Neural cell (in vitro differentiated cells): ENCODE measurements at regions not wholly inside any gene's neighbourhood (a gene's known extent, or its start where the extent isn't known, plus 50 kb on each side); places are given as distances from the start of the nearest gene placed in this dataset.

ENCODE experiments used
- H2AFZ ChIP-seq: fragments of 200-600, 300-800 bp; sonication (generic), shearing (Covaris generic); 2 replicates; pipeline ENCODE4 v1.6.0; 2014; ENCODE audit warnings: low read depth, mild to moderate bottlenecking, antibody characterized with exemption, low read length, moderate library complexity
- H3F3A ChIP-seq: fragments of 200-600 bp; shearing (Covaris generic); 2 replicates; pipeline ENCODE4 v1.6.1; 2016; ENCODE audit warnings: mild to moderate bottlenecking, moderate library complexity, mixed read lengths, antibody characterized with exemption, low read length; ENCODE audit not compliant: insufficient read depth, poor library complexity, severe bottlenecking
- H3K27ac ChIP-seq: fragments of 200-600, 300-800 bp; sonication (generic), shearing (Covaris generic); 2 replicates; pipeline ENCODE4 v1.5.1; 2014; ENCODE audit warnings: mild to moderate bottlenecking, low read length, moderate library complexity
- H3K27me3 ChIP-seq: fragments of 300-800, 200-600 bp; sonication (generic), shearing (Covaris generic); 2 replicates; pipeline ENCODE4 v1.6.0; 2014; ENCODE audit warnings: mild to moderate bottlenecking, low read depth, low read length, moderate library complexity; ENCODE audit not compliant: insufficient read depth
- H3K36me3 ChIP-seq: fragments of 300-800, 200-600 bp; sonication (generic), shearing (Covaris generic); 2 replicates; pipeline ENCODE4 v1.5.1; 2014; ENCODE audit warnings: mild to moderate bottlenecking, antibody characterized with exemption, low read length, moderate library complexity; ENCODE audit not compliant: insufficient read depth
- H3K4me2 ChIP-seq: fragments of 300-800, 200-600 bp; sonication (generic), shearing (Covaris generic); 2 replicates; pipeline ENCODE4 v1.6.0; 2014; ENCODE audit warnings: mild to moderate bottlenecking, low read length
- H3K4me3 ChIP-seq: fragments of 300-800, 200-600 bp; sonication (generic), shearing (Covaris generic); 2 replicates; pipeline ENCODE4 v1.5.1; 2014; ENCODE audit warnings: mild to moderate bottlenecking, low read length, moderate library complexity
- H3K79me2 ChIP-seq: fragments of 200-600 bp; shearing (Covaris generic); replicated peaks from 2 replicates; pipeline ENCODE4 v1.6.0; 2014; ENCODE audit warnings: mild to moderate bottlenecking, low read length, moderate library complexity; ENCODE audit not compliant: insufficient read depth
- H3K9ac ChIP-seq: fragments of 300-800, 200-600 bp; sonication (generic), shearing (Covaris generic); 2 replicates; pipeline ENCODE4 v1.6.1; 2016; ENCODE audit warnings: mild to moderate bottlenecking, low read length, mixed read lengths
- H3K9me2 ChIP-seq: fragments of 200-600 bp; shearing (Covaris generic); 2 replicates; pipeline ENCODE4 v1.6.1; 2016; ENCODE audit warnings: mild to moderate bottlenecking, low read length, mixed read lengths; ENCODE audit not compliant: insufficient read depth
- H3K9me3 ChIP-seq: fragments of 200-600, 300-800 bp; sonication (generic), shearing (Covaris generic); 2 replicates; pipeline ENCODE4 v1.6.1; 2016; ENCODE audit warnings: mild to moderate bottlenecking, mixed run types, low read length, moderate library complexity, mixed read lengths
- H4K20me1 ChIP-seq: fragments of 200-600 bp; shearing (Covaris generic); 2 replicates; pipeline ENCODE4 v1.6.1; 2016; ENCODE audit warnings: mild to moderate bottlenecking, mixed run types; ENCODE audit not compliant: insufficient read depth
- EP300 ChIP-seq: fragments of 450-650 bp; conservative IDR thresholded peaks from 2 replicates; pipeline ENCODE4 v1.6.1; 2014; ENCODE audit warnings: antibody characterized with exemption, mild to moderate bottlenecking, moderate library complexity; ENCODE audit not compliant: poor library complexity, severe bottlenecking
- EZH2 ChIP-seq: fragments of 200-600, 300-800 bp; shearing (Covaris generic), sonication (generic); IDR thresholded peaks from 2 replicates; pipeline ENCODE4 v1.6.1; 2014; ENCODE audit warnings: antibody characterized with exemption, low read length, borderline replicate concordance, mild to moderate bottlenecking; ENCODE audit not compliant: insufficient read depth, poor library complexity, severe bottlenecking
- MXI1 ChIP-seq: fragments of 450-650 bp; conservative IDR thresholded peaks from 2 replicates; pipeline ENCODE4 v1.6.1; 2014; ENCODE audit warnings: antibody characterized with exemption, mild to moderate bottlenecking; ENCODE audit not compliant: poor library complexity, severe bottlenecking
- POLR2AphosphoS5 ChIP-seq: IDR thresholded peaks from 2 replicates; pipeline ENCODE4 v1.6.1; 2012
- RAD21 ChIP-seq: fragments of 450-650 bp; conservative IDR thresholded peaks from 2 replicates; pipeline ENCODE4 v1.6.1; 2014; ENCODE audit warnings: antibody characterized with exemption, mild to moderate bottlenecking, moderate library complexity
- SMC3 ChIP-seq: fragments of 450-650 bp; conservative IDR thresholded peaks from 2 replicates; pipeline ENCODE4 v1.6.1; 2014; ENCODE audit warnings: antibody characterized with exemption, mild to moderate bottlenecking, moderate library complexity; ENCODE audit not compliant: poor library complexity
- TAF1 ChIP-seq: IDR thresholded peaks from 2 replicates; pipeline ENCODE4 v1.6.1; 2012; ENCODE audit warnings: low read depth
- TF ChIP-seq, protein P1 (sequence below): IDR thresholded peaks from 2 replicates; pipeline ENCODE4 v1.6.1; 2012; ENCODE audit warnings: borderline replicate concordance
- TF ChIP-seq, protein P2 (sequence below): fragments of 450-650 bp; IDR thresholded peaks from 2 replicates; pipeline ENCODE4 v1.5.1; 2014; ENCODE audit warnings: antibody characterized with exemption, mild to moderate bottlenecking, moderate library complexity; ENCODE audit not compliant: poor library complexity, severe bottlenecking

- Histone ChIP-seq H2AFZ (no peak overlapping the region), H3K27me3 (no peaks in the 10 kb centered on the region), H3K9ac (no peak overlapping the region), H4K20me1 (no peaks in the 10 kb centered on the region), H3K36me3 (no peaks in the 10 kb centered on the region), H3K4me3 (no peak overlapping the region), H3F3A (no peaks in the 10 kb centered on the region), H3K79me2 (no peaks in the 10 kb centered on the region), H3K9me2 (no peaks in the 10 kb centered on the region), H3K9me3 (peaks cover 8% of the 10 kb centered on the region), H3K27ac (no peak overlapping the region), H3K4me2 (no peak overlapping the region)
- TF ChIP-seq POLR2AphosphoS5 (no peak), SMC3 (no peak), TAF1 (no peak), RAD21 (no peak), EP300 (no peak)
- TF ChIP-seq, protein P1, sequence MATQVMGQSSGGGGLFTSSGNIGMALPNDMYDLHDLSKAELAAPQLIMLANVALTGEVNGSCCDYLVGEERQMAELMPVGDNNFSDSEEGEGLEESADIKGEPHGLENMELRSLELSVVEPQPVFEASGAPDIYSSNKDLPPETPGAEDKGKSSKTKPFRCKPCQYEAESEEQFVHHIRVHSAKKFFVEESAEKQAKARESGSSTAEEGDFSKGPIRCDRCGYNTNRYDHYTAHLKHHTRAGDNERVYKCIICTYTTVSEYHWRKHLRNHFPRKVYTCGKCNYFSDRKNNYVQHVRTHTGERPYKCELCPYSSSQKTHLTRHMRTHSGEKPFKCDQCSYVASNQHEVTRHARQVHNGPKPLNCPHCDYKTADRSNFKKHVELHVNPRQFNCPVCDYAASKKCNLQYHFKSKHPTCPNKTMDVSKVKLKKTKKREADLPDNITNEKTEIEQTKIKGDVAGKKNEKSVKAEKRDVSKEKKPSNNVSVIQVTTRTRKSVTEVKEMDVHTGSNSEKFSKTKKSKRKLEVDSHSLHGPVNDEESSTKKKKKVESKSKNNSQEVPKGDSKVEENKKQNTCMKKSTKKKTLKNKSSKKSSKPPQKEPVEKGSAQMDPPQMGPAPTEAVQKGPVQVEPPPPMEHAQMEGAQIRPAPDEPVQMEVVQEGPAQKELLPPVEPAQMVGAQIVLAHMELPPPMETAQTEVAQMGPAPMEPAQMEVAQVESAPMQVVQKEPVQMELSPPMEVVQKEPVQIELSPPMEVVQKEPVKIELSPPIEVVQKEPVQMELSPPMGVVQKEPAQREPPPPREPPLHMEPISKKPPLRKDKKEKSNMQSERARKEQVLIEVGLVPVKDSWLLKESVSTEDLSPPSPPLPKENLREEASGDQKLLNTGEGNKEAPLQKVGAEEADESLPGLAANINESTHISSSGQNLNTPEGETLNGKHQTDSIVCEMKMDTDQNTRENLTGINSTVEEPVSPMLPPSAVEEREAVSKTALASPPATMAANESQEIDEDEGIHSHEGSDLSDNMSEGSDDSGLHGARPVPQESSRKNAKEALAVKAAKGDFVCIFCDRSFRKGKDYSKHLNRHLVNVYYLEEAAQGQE: no peak
Observed at GRCh38 chr16:51392521-51393187, 241.6 kb upstream of the SALL1 start.

DNA sequence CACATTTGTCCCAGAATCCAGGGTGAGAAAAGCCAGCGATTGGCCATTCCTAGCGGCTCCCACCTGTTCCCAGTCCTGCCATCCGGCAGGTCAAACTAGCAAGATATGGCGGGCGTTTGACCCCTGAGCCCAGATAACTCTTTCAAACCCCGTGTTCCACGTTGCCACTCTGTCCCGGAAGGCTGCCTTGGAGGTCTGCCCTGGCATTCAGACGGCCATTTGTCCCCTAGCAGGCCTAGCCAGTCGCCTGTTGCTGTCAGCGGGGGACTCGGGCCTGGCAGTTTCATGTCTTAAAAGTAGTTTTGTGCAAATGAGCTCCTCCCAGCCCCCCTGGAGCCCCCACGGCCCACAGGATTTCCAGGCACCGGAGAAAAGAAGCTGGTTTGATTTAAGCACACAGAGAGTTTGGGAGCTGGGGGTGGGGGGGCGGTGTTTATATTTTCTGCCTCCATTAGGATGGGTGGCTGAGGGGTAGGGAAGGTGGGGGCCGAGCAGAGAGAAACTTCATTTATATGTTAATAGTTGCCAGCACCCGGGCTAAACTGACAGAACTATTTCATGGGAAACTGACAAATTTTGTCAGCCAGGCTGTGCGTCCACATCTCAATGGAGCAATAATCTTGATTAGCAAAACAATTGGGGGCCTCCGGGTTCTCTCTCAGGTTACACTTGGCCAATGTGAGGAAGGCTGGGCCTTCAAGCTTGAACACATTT, 240.9 kb upstream of the SALL1 start:
- Histone ChIP-seq H3K9ac (no peak overlapping the region), H3K9me3 (peaks cover 8% of the 10 kb centered on the region), H2AFZ (no peak overlapping the region), H3F3A (no peaks in the 10 kb centered on the region), H3K9me2 (no peaks in the 10 kb centered on the region), H3K27me3 (no peaks in the 10 kb centered on the region), H3K4me2 (no peak overlapping the region), H3K36me3 (no peaks in the 10 kb centered on the region), H3K27ac (no peak overlapping the region), H3K4me3 (no peak overlapping the region), H3K79me2 (no peaks in the 10 kb centered on the region), H4K20me1 (no peaks in the 10 kb centered on the region)
- no peak for TF ChIP-seq EP300
- TF ChIP-seq, protein P2, sequence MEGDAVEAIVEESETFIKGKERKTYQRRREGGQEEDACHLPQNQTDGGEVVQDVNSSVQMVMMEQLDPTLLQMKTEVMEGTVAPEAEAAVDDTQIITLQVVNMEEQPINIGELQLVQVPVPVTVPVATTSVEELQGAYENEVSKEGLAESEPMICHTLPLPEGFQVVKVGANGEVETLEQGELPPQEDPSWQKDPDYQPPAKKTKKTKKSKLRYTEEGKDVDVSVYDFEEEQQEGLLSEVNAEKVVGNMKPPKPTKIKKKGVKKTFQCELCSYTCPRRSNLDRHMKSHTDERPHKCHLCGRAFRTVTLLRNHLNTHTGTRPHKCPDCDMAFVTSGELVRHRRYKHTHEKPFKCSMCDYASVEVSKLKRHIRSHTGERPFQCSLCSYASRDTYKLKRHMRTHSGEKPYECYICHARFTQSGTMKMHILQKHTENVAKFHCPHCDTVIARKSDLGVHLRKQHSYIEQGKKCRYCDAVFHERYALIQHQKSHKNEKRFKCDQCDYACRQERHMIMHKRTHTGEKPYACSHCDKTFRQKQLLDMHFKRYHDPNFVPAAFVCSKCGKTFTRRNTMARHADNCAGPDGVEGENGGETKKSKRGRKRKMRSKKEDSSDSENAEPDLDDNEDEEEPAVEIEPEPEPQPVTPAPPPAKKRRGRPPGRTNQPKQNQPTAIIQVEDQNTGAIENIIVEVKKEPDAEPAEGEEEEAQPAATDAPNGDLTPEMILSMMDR: no peak
- TF ChIP-seq MXI1: no peak
- no peak for TF ChIP-seq RAD21
- TF ChIP-seq POLR2AphosphoS5: no peak
- TF ChIP-seq, protein P1: no peak
- TF ChIP-seq SMC3: no peak
- TF ChIP-seq EZH2: no peak
- TF ChIP-seq TAF1: no peak
